ENCODE measurements at regions not wholly inside any gene's neighbourhood (a gene's known extent, or its start where the extent isn't known, plus 50 kb on each side); places are given as distances from the start of the nearest gene placed in this dataset.

- H3K9me3 Mint-ChIP-seq = peaks cover 0 to 13% (median 0%) of the 10 kb centered on the region in 7 donors
- no peaks in the 10 kb centered on the region for H3K36me3 Mint-ChIP-seq
- Histone ChIP-seq H2AFZ (ENCODE audit: insufficient read depth, low read depth, low read length, poor library complexity, severe bottlenecking) (no peak overlapping the region), H3K36me3 (replicated peaks in 1 of 2; ENCODE audit: control insufficient read depth in 1 of 2, insufficient read depth in 2 of 2, low read length in 2 of 2) (no peaks in the 10 kb centered on the region), H3K9me3 (replicated peaks in 1 of 2; ENCODE audit: control insufficient read depth in 1 of 2, insufficient read depth in 1 of 2, low read length in 2 of 2) (no peaks in the 10 kb centered on the region), H3K4me2 (replicated peaks; ENCODE audit: extremely low read depth, low read length, poor library complexity, severe bottlenecking) (no peak overlapping the region), H3K79me2 (ENCODE audit: insufficient read depth, low read length) (no peaks in the 10 kb centered on the region), H3K4me1 (ENCODE audit: control insufficient read depth in 1 of 2, insufficient read depth in 2 of 2, low read length in 2 of 2) (no peaks in the 10 kb centered on the region), H3K27ac (ENCODE audit: low read depth in 1 of 2, low read length in 2 of 2) (no peak overlapping the region), H4K20me1 (ENCODE audit: insufficient read depth, low read length) (no peaks in the 10 kb centered on the region), H3K27me3 (ENCODE audit: control insufficient read depth in 2 of 2, insufficient read depth in 2 of 2, low read length in 2 of 2) (no peaks in the 10 kb centered on the region), H3K4me3 (replicated peaks in 1 of 3; ENCODE audit: low read depth in 2 of 3, low read length in 3 of 3) (no peak overlapping the region), H3K9ac (ENCODE audit: insufficient read depth, low read length, poor library complexity, severe bottlenecking) (no peak overlapping the region)
- no peak for TF ChIP-seq CTCF (IDR thresholded peaks at IDR 0.05)
- no peak overlapping the region for H3K4me3 Mint-ChIP-seq
- H3K27ac Mint-ChIP-seq = no peak overlapping the region
- H3K4me1 Mint-ChIP-seq = no peaks in the 10 kb centered on the region
- H3K27me3 Mint-ChIP-seq (ENCODE audit: low read depth in 3 of 3) = peaks cover 0 to 2% (median 0%) of the 10 kb centered on the region in 3 donors
- no peak for DNase-seq
- intact Hi-C loops (cut with micrococcal nuclease) = no loop called here
- WGBS (ENCODE audit: insufficient coverage) = 100% methylated on average over 3 of the region's 6 CpGs
These were observed 132.0 kb downstream of the OSR1 start for GRCh38 chr2:19226386-19226785.

GRCh38 chr2:19225931-19226330, 132.5 kb downstream of the OSR1 start:
- no peak for TF ChIP-seq CTCF (IDR thresholded peaks at IDR 0.05)
- H3K9me3 Mint-ChIP-seq = peaks cover 0 to 13% (median 0%) of the 10 kb centered on the region in 7 donors
- no CpG with 5 or more reads among the region's 1 CpG for WGBS (ENCODE audit: insufficient coverage)
- Histone ChIP-seq H2AFZ (ENCODE audit: insufficient read depth, low read depth, low read length, poor library complexity, severe bottlenecking) (no peak overlapping the region), H3K9ac (ENCODE audit: insufficient read depth, low read length, poor library complexity, severe bottlenecking) (no peak overlapping the region), H3K79me2 (ENCODE audit: insufficient read depth, low read length) (no peaks in the 10 kb centered on the region), H3K36me3 (replicated peaks in 1 of 2; ENCODE audit: control insufficient read depth in 1 of 2, insufficient read depth in 2 of 2, low read length in 2 of 2) (no peaks in the 10 kb centered on the region), H3K4me3 (replicated peaks in 1 of 3; ENCODE audit: low read depth in 2 of 3, low read length in 3 of 3) (no peak overlapping the region), H3K4me1 (ENCODE audit: control insufficient read depth in 1 of 2, insufficient read depth in 2 of 2, low read length in 2 of 2) (no peaks in the 10 kb centered on the region), H3K27me3 (ENCODE audit: control insufficient read depth in 2 of 2, insufficient read depth in 2 of 2, low read length in 2 of 2) (no peaks in the 10 kb centered on the region), H3K9me3 (replicated peaks in 1 of 2; ENCODE audit: control insufficient read depth in 1 of 2, insufficient read depth in 1 of 2, low read length in 2 of 2) (no peaks in the 10 kb centered on the region), H4K20me1 (ENCODE audit: insufficient read depth, low read length) (no peaks in the 10 kb centered on the region), H3K27ac (ENCODE audit: low read depth in 1 of 2, low read length in 2 of 2) (no peak overlapping the region), H3K4me2 (replicated peaks; ENCODE audit: extremely low read depth, low read length, poor library complexity, severe bottlenecking) (no peak overlapping the region)
- H3K4me3 Mint-ChIP-seq = no peak overlapping the region
- intact Hi-C loops (cut with micrococcal nuclease) = no loop called here
- no peaks in the 10 kb centered on the region for H3K36me3 Mint-ChIP-seq
- H3K27ac Mint-ChIP-seq = no peak overlapping the region
- H3K4me1 Mint-ChIP-seq = no peaks in the 10 kb centered on the region
- DNase-seq = no peak
- H3K27me3 Mint-ChIP-seq (ENCODE audit: low read depth in 3 of 3) = peaks cover 0 to 2% (median 0%) of the 10 kb centered on the region in 3 donors

All from CD14-positive monocyte (primary cell).